ENCODE measurements at regions not wholly inside any gene's neighbourhood (a gene's known extent, or its start where the extent isn't known, plus 50 kb on each side); places are given as distances from the start of the nearest gene placed in this dataset.

DNA sequence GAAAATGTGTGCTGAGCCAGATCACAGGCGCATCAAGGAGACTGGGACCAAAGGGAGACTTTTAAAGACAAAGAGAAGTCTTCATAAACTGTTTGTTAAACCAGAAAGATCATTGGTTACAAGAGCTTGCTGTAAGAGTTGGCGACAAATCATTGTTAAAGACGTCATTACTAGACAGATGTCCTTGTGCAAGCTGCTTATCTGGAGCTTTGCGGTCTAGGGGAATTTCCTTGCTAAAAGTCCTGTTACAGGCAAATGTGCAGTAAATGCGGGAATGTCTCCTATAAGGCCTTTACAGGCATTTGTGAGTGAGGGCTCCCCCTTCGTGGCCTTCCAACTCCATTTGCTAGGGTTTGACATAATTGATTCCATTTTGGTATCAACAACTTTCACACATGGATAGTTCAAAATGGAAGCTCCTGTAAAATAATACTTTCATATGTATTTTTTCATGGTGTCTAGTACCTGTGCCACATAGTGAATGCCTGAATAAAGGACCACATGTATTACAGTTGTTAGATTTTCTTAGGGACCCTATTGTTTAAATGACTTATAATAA, 362.4 kb downstream of the UTRN start:
- Histone ChIP-seq H3K9me3 (ENCODE audit: low read depth, low read length) (no peaks in the 10 kb centered on the region), H3K9ac (ENCODE audit: insufficient read length) (no peak overlapping the region), H3K27ac (no peak overlapping the region), H3K4me3 (no peak overlapping the region), H3K36me3 (ENCODE audit: insufficient read depth, low read length) (no peaks in the 10 kb centered on the region)
- TF ChIP-seq FOXP2 (optimal IDR thresholded peaks at IDR 0.05; ENCODE audit: control extremely low read depth, extremely low read length, insufficient read depth) (no peak), POLR2AphosphoS5 (IDR thresholded peaks at IDR 0.05; ENCODE audit: borderline replicate concordance, low read depth, low read length) (no peak), EZH2 (IDR thresholded peaks at IDR 0.05) (no peak)
- DNase-seq (ENCODE audit: low read depth, low spot score): no peak

- H3K36me3 ChIP-seq (ENCODE audit: insufficient read depth, low read length): no peaks in the 10 kb centered on the region
- no peak overlapping the region for H3K9ac ChIP-seq (ENCODE audit: insufficient read length)
- no peak overlapping the region for H3K27ac ChIP-seq
- no peak overlapping the region for H3K4me3 ChIP-seq
- H3K9me3 ChIP-seq (ENCODE audit: low read depth, low read length): no peaks in the 10 kb centered on the region
- no peak for DNase-seq (ENCODE audit: low read depth, low spot score)
- TF ChIP-seq FOXP2 (optimal IDR thresholded peaks at IDR 0.05; ENCODE audit: control extremely low read depth, extremely low read length, insufficient read depth): no peak
- no peak for TF ChIP-seq EZH2 (IDR thresholded peaks at IDR 0.05)
- TF ChIP-seq POLR2AphosphoS5 (IDR thresholded peaks at IDR 0.05; ENCODE audit: borderline replicate concordance, low read depth, low read length): no peak
Measured at GRCh38 chr6:144647971-144648651, 363.0 kb downstream of the UTRN start.

DNA sequence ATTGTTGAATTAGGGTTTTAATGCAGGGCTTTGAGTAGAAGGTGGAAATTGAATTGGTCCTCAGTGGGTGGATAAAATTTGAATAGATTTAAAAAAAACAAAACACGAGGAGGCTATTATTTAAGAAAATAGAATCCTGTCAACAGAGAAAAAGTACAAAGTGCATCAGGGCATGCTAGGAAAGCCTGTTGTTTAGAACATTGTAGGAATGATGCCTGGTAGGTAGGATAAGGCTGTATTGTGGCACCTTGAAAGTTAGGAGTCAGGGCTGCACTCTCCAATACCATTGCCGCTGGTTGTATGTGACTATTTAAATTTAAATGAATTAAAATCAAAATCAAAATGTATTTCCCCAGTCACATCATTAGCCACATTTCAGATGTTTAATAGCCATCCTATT, 363.9 kb downstream of the UTRN start:
- Histone ChIP-seq H3K36me3 (ENCODE audit: insufficient read depth, low read length) (no peaks in the 10 kb centered on the region), H3K9ac (ENCODE audit: insufficient read length) (no peak overlapping the region), H3K27ac (no peak overlapping the region), H3K9me3 (ENCODE audit: low read depth, low read length) (no peaks in the 10 kb centered on the region), H3K4me3 (no peak overlapping the region)
- TF ChIP-seq POLR2AphosphoS5 (IDR thresholded peaks at IDR 0.05; ENCODE audit: borderline replicate concordance, low read depth, low read length) (no peak), EZH2 (IDR thresholded peaks at IDR 0.05) (no peak), FOXP2 (optimal IDR thresholded peaks at IDR 0.05; ENCODE audit: control extremely low read depth, extremely low read length, insufficient read depth) (no peak)
- DNase-seq (ENCODE audit: low read depth, low spot score): no peak

GRCh38 chr6:144651234-144651633, 366.1 kb downstream of the UTRN start:
- TF ChIP-seq POLR2AphosphoS5 (IDR thresholded peaks at IDR 0.05; ENCODE audit: borderline replicate concordance, low read depth, low read length) (no peak), FOXP2 (optimal IDR thresholded peaks at IDR 0.05; ENCODE audit: control extremely low read depth, extremely low read length, insufficient read depth) (no peak), EZH2 (IDR thresholded peaks at IDR 0.05) (no peak)
- no peak overlapping the region for H3K4me3 ChIP-seq
- no peak overlapping the region for H3K9ac ChIP-seq (ENCODE audit: insufficient read length)
- H3K9me3 ChIP-seq (ENCODE audit: low read depth, low read length): no peaks in the 10 kb centered on the region
- no peak for DNase-seq (ENCODE audit: low read depth, low spot score)
- no peak overlapping the region for H3K27ac ChIP-seq
- H3K36me3 ChIP-seq (ENCODE audit: insufficient read depth, low read length): no peaks in the 10 kb centered on the region

- Histone ChIP-seq H3K27ac (no peak overlapping the region), H3K9me3 (ENCODE audit: low read depth, low read length) (no peaks in the 10 kb centered on the region), H3K36me3 (ENCODE audit: insufficient read depth, low read length) (no peaks in the 10 kb centered on the region), H3K9ac (ENCODE audit: insufficient read length) (no peak overlapping the region), H3K4me3 (no peak overlapping the region)
- DNase-seq (ENCODE audit: low read depth, low spot score): no peak
- TF ChIP-seq EZH2 (IDR thresholded peaks at IDR 0.05) (no peak), POLR2AphosphoS5 (IDR thresholded peaks at IDR 0.05; ENCODE audit: borderline replicate concordance, low read depth, low read length) (no peak), FOXP2 (optimal IDR thresholded peaks at IDR 0.05; ENCODE audit: control extremely low read depth, extremely low read length, insufficient read depth) (no peak)
Measured at GRCh38 chr6:144652292-144652891, 367.3 kb downstream of the UTRN start.

DNA sequence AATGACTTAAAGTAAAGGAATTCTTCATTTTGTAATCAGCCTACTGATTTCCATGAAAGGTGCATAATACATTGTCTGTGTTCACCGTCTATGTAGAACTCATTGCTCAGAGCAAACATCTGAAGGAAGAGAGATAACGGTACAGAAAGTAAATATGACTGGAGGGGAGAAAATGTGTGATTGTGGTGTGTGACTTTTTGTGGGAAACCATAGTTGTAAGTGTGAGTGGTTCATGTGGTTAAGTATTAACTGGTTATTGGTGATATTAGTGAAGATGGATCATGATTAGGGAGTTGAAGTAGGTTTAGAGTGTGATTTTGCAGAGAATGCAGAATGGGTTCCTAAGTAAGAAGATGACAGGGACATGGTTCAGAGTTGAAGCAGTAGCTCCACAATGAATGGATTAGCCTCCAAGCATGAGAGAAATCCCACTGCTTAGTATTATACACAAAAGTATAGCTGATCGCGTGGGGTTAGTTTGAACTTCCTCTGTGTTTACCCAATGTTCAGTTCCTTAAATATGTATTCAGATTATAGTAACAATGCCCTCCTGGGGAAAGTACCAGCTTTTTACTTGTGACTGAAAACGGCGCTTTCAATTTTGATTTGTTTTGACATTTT, 368.9 kb downstream of the UTRN start:
- H3K4me3 ChIP-seq: no peak overlapping the region
- no peaks in the 10 kb centered on the region for H3K9me3 ChIP-seq (ENCODE audit: low read depth, low read length)
- H3K27ac ChIP-seq: no peak overlapping the region
- H3K9ac ChIP-seq (ENCODE audit: insufficient read length): no peak overlapping the region
- H3K36me3 ChIP-seq (ENCODE audit: insufficient read depth, low read length): no peaks in the 10 kb centered on the region
- TF ChIP-seq POLR2AphosphoS5 (IDR thresholded peaks at IDR 0.05; ENCODE audit: borderline replicate concordance, low read depth, low read length) (no peak), EZH2 (IDR thresholded peaks at IDR 0.05) (no peak), FOXP2 (optimal IDR thresholded peaks at IDR 0.05; ENCODE audit: control extremely low read depth, extremely low read length, insufficient read depth) (no peak)
- DNase-seq (ENCODE audit: low read depth, low spot score): no peak

GRCh38 chr6:144654506-144654905, 369.4 kb downstream of the UTRN start:
- no peaks in the 10 kb centered on the region for H3K36me3 ChIP-seq (ENCODE audit: insufficient read depth, low read length)
- DNase-seq (ENCODE audit: low read depth, low spot score): no peak
- H3K27ac ChIP-seq: no peak overlapping the region
- H3K9ac ChIP-seq (ENCODE audit: insufficient read length): no peak overlapping the region
- TF ChIP-seq FOXP2 (optimal IDR thresholded peaks at IDR 0.05; ENCODE audit: control extremely low read depth, extremely low read length, insufficient read depth) (no peak), POLR2AphosphoS5 (IDR thresholded peaks at IDR 0.05; ENCODE audit: borderline replicate concordance, low read depth, low read length) (no peak), EZH2 (IDR thresholded peaks at IDR 0.05) (no peak)
- H3K9me3 ChIP-seq (ENCODE audit: low read depth, low read length): no peaks in the 10 kb centered on the region
- no peak overlapping the region for H3K4me3 ChIP-seq

GRCh38 chr6:144655376-144655775, 370.2 kb downstream of the UTRN start:
- Histone ChIP-seq H3K9me3 (ENCODE audit: low read depth, low read length) (no peaks in the 10 kb centered on the region), H3K9ac (ENCODE audit: insufficient read length) (no peak overlapping the region), H3K27ac (no peak overlapping the region), H3K36me3 (ENCODE audit: insufficient read depth, low read length) (no peaks in the 10 kb centered on the region), H3K4me3 (no peak overlapping the region)
- no peak for DNase-seq (ENCODE audit: low read depth, low spot score)
- no peak for TF ChIP-seq EZH2 (IDR thresholded peaks at IDR 0.05)

Measured in SK-N-MC (cell line).